ENCODE measurements at regions not wholly inside any gene's neighbourhood (a gene's known extent, or its start where the extent isn't known, plus 50 kb on each side); places are given as distances from the start of the nearest gene placed in this dataset.
"Not testable (repeated sequence)": the region's sequence is repeated elsewhere in the genome, so short reads cannot be mapped to it uniquely, and the experiment has no call there.

DNA sequence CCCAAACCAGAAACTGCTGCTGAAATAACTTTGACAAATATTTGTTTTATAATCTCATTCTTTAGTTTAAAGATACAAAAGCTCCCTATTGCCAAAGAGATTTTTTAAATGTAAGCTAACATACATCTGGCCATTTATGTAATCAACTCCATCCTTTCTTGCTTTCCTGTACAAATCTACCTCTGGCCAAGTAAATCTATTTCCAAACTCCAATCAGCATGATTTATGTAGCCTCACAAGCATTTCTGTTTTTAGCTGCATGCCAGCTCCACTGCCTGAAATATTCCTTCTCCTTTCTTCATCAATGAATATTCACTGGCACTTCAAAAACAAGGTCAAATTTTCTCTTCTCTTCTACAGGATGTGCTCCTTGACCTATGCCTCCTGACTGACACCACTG, 80.0 kb downstream of the SHOX2 start:
- DNase-seq (ENCODE audit: insufficient read length, low spot score) (no peak), FAIRE-seq (no peak)
- TF ChIP-seq POLR2A (IDR thresholded peaks at IDR 0.05; ENCODE audit: low read depth, low read length) = no peak

DNA sequence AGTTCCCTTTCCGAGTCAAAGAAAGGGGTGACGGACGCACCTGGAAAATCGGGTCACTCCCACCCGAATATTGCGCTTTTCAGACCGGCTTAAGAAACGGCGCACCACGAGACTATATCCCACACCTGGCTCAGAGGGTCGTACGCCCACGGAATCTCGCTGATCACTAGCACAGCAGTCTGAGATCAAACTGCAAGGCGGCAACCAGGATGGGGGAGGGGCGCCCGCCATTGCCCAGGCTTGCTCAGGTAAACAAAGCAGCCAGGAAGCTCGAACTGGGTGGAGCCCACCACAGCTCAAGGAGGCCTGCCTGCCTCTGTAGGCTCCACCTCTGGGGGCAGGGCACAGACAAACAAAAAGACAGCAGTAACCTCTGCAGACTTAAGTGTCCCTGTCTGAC, 86.3 kb downstream of the SHOX2 start:
- FAIRE-seq; DNase-seq (ENCODE audit: insufficient read length, low spot score): not testable (repeated sequence)

DNA sequence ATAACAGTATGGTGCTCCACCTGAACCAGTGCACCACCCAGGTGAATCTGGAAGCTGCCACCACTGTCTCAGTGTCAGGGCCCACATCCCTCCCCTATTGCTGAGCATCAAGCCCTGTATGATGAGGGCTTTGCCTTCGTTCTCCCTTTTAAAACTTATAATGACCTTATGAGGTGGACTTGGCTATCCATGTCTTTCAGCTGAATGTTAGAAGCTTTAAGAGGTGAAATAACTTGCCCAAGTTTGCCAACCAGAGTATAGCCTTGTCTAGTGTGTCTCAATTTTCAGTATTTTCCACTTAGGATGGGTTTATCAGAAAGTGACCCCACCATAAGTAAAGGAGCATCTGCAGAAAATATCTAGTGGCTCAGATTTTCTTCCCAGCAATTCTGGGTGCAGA, 87.8 kb downstream of the SHOX2 start:
- no peak for TF ChIP-seq POLR2A (IDR thresholded peaks at IDR 0.05; ENCODE audit: low read depth, low read length)
- no peak for DNase-seq (ENCODE audit: insufficient read length, low spot score)
- FAIRE-seq = no peak

DNA sequence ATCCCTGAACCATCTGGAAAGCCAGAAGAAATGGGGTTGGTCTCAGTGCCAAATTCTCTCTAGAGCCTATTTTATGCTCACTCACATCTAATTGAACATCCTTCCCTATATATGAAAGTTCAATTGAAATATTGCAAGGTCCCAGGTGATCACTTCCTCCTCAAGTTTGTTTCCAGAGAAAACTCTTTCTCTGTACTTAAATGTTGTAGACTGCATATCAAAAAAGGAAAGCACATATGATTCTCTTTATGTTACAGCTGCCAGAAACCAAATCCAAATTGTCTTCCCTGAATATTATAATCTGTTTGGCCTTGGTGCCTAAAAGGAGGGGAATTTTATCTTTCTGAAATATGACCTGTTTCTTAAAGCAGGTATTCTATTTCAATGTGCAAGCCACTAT, 93.3 kb downstream of the SHOX2 start:
- DNase-seq (ENCODE audit: insufficient read length, low spot score) (no peak), FAIRE-seq (no peak)
- TF ChIP-seq POLR2A (IDR thresholded peaks at IDR 0.05; ENCODE audit: low read depth, low read length) = no peak

DNA sequence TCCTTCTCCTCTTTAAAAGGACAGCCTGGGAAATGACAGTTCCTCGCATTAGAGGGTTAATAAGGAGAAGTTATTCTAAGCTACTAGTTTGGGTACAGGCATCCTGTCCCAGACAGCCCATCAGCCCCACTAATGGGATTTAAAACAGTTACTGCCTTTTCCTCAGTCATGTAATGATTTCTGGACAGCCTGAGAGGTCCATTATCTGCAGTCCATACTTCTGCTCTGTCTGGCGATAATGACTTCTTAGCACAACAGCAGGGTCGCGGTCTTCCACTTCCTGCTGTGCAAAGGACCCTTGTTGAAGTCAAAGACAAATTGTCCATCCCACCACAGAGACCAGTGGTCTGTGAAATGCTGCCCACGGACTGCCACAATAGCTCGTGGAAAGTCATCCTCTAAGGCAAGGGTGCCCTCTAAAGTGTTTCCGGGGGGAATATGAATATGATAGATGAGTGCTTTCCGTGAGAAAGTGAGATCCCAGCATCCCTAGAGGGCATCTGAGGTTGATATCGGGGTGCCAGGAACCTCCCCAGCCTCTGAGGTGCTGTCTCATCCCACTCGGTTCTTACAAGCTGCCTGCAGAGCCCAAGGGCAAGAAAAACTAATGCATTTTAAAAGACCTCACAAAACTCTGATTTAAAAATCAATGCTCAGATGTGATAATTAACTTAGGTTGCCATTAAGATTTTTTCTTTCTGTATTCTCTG, 100.7 kb downstream of the SHOX2 start:
- FAIRE-seq (no peak), DNase-seq (ENCODE audit: insufficient read length, low spot score) (no peak)
- no peak for TF ChIP-seq POLR2A (IDR thresholded peaks at IDR 0.05; ENCODE audit: low read depth, low read length)

DNA sequence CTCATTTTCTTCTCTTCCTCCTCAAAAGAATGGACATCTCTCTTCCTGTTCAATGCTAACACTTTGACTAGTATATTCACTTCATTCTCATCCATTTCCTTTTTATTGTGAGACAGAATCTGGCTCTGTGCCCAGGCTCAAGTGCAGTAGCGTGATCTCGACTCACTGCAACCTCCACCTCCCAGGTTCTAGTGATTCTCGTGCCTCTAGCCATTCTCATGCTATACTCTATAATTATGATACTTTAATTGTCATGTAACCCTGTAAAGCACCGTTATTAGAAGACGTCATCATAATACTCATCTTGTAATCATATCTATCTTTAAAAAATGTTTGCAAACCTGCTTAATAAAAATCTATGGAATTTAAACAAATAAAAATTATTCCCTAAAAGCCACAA, 107.0 kb downstream of the SHOX2 start:
- FAIRE-seq (no peak), DNase-seq (ENCODE audit: insufficient read length, low spot score) (no peak)
- no peak for TF ChIP-seq POLR2A (IDR thresholded peaks at IDR 0.05; ENCODE audit: low read depth, low read length)

DNA sequence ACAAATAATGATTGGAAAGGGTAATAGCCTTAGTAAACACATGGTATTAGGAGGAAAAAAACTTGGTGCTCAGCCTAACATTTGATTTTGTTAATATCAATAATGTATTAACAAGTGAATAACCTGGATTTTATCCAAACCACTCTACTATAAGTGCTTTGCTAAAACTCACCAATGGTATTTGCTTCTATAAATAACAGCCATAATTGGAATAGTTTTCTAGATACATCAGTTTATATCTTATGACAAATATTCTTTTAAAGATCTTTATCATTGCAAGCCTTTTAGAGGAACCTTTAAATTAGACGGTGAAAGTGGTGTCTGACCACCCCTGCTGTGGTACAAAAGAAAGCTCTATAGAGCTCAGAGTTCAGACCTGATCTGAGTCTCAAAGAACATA, 123.9 kb downstream of the SHOX2 start:
- TF ChIP-seq POLR2A (IDR thresholded peaks at IDR 0.05; ENCODE audit: low read depth, low read length) = no peak
- FAIRE-seq = no peak
- no peak for DNase-seq (ENCODE audit: insufficient read length, low spot score)

DNA sequence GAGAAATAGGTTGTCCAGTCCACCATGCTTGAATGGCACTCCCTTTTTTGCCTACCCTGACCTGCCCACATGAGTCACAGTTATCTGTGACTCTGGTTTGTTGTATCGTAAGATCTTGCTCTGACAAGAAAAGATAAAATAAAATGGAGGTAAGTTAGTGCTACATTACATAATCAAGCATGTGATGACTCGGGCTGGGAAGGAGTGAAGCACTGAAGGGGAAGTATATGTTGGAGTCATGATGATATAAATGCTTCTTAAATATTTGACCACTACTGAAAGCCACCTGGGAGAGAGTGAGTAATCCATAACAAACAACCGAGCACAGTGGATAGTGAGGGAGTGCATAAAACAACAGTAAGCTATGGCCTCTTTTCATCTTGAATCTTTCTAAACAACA, 124.4 kb downstream of the SHOX2 start:
- FAIRE-seq (no peak), DNase-seq (ENCODE audit: insufficient read length, low spot score) (no peak)
- TF ChIP-seq POLR2A (IDR thresholded peaks at IDR 0.05; ENCODE audit: low read depth, low read length) = no peak

DNA sequence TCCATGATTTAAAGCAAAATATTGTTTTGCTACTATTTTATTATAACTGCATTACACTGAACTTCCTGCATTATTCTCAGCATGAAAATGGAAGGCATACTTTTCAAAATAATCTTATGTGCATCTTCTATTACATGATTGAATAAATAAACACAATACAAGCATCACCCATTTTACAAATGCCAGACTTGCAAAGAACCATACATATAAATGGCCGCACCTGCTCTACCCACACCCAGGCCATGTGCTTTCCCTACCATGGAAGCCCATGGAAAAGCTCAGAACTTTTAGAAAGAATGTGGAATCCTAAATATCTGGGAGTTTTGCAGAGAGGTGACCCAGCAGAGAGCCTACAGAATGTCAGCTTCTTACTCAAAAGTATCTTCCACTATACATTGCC, 127.2 kb downstream of the SHOX2 start:
- TF ChIP-seq POLR2A (IDR thresholded peaks at IDR 0.05; ENCODE audit: low read depth, low read length) = no peak
- DNase-seq (ENCODE audit: insufficient read length, low spot score) (no peak), FAIRE-seq (no peak)

DNA sequence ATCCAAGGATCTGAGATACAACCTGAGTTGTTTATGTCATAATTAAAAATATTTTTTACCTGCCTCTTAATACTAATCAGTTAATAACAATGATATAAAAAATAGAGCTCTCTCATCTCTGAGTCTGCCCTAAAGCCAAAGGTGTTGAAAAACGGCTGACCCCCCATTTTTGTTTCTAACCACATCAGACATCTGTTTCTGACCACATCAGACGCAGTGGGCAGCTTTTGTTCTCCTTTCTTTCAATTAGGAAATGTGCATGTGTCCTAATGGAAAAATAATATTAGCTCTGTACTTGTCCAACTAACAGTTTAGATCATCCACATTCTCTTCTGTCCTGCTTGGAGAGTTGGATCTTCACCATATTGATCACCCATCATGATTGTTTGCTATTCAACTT, 144.6 kb downstream of the SHOX2 start:
- TF ChIP-seq POLR2A (IDR thresholded peaks at IDR 0.05; ENCODE audit: low read depth, low read length) = no peak
- DNase-seq (ENCODE audit: insufficient read length, low spot score) (no peak), FAIRE-seq (no peak)

DNA sequence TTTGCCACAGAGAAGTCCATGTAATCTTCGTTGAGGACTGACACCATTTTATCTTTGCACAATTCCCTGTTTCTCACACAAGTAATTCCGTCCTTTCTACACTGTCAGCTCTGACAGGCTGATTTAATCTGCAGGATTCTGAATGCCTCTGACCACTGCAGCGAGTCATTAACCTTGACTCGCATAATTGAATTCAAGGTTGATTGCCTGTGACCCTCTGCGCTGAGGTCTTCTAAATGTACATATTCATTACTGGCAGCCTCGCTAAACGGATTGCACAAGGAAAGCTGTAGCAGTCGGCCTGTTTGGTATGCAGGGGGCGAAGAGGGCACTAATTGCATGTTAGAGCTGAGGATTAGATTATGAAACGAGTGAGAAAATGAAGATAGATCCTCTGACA, 147.8 kb downstream of the SHOX2 start:
- no peak for TF ChIP-seq POLR2A (IDR thresholded peaks at IDR 0.05; ENCODE audit: low read depth, low read length)
- no peak for FAIRE-seq
- DNase-seq (ENCODE audit: insufficient read length, low spot score) = no peak

DNA sequence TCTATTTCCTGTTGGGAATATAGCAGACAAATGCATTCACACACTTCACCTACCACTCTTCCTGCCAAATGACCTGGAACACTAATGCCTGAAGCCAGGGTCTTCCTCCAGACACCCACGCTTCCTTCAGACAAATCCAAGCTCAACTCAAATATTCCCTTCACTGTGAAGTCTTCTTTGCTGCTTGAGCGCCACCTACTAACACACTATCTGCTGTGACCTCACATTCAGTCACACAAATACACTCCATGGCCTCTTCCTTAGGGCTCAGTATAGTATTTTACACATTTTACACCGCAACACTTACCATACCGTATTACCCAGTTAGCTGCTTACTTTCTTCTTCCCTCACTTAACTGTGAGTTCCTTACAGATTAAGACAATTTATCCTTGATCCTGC, 149.4 kb downstream of the SHOX2 start:
- TF ChIP-seq POLR2A (IDR thresholded peaks at IDR 0.05; ENCODE audit: low read depth, low read length) = no peak
- FAIRE-seq = no peak
- no peak for DNase-seq (ENCODE audit: insufficient read length, low spot score)

DNA sequence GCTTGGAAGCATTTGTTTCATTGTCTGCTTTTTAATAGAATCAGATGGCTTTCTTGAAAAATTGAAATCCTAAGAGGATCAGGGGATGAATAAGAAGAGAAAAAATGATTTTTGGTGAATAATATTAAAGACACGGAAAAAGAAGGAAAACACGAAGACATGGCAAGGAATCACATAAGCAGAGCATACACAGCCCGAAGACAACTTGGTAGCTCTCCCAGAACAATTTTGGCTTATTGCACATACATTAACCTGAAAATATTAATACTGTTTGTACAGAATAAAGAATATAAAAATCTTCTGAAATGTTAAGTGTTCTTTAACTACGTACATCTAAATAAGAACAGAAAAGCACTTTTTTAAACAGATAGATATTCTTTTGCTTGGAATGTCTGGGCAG, 150.0 kb downstream of the SHOX2 start:
- no peak for TF ChIP-seq POLR2A (IDR thresholded peaks at IDR 0.05; ENCODE audit: low read depth, low read length)
- DNase-seq (ENCODE audit: insufficient read length, low spot score) (no peak), FAIRE-seq (no peak)

DNA sequence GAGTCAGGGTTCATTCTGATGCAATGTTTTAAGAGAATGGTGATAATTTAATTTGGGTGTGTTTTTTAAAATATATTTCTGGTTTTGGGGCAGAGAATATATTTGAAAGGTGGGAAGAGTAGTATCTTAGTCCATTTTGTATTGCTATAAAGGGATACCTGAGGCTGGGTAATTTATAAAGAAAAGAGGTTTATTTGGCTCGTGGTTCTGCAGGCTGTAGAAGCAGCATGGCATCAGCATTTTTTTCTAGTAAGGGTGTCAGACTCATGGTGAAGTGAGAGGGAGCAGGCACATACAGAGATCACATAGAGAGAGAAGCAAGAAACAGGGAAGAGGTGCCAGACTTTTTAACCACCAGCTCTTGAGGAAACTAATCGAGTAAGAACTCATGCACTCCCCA, 152.7 kb downstream of the SHOX2 start:
- FAIRE-seq (no peak), DNase-seq (ENCODE audit: insufficient read length, low spot score) (no peak)
- TF ChIP-seq POLR2A (IDR thresholded peaks at IDR 0.05; ENCODE audit: low read depth, low read length) = no peak

DNA sequence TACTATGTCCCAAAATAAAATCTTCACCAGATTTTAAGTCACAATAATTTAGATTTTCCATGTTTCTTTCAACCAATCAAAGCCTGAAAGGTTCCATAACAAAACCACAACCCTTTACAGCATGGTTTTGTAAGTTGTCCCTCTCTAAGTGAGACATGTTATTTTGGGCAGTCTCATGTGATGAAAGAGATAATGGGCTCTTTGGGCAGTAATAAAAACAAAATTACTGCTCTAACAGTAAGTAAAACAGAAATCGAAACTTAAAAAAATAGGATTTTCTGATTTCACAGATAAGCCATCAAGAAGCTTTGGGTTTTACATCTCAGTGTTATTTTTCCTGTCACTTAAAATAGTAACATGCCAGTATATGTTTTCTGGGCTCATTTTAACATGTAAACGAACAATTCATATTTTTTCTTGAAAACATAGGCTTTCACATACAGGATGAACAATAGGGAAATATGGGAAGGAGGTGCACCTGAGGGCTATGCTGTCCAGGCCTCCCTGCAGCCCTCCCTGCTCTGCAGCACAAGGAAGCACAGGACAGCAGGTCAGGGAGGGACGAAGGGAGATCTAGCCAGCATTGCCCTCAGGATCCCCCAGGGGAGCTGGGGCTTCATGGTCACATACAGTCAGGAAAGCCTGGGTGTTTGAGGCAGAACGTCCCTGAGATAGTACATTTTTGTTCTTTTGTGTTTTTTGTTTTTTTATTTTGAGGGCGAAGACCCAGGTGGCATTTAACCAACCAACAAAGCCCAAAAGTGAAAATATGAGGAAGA, 157.4 kb downstream of the SHOX2 start:
- no peak for TF ChIP-seq POLR2A (IDR thresholded peaks at IDR 0.05; ENCODE audit: low read depth, low read length)
- DNase-seq (ENCODE audit: insufficient read length, low spot score) = no peak
- no peak for FAIRE-seq

All from H54 (cell line).